Hepatocyte (in vitro differentiated cells): ENCODE measurements at regions not wholly inside any gene's neighbourhood (a gene's known extent, or its start where the extent isn't known, plus 50 kb on each side); places are given as distances from the start of the nearest gene placed in this dataset.

Experiments
- DNase-seq: peaks from one replicate; pipeline ENCODE4 v3.0.0-alpha.2; 2016; ENCODE audit warnings: low spot score
- H2AFZ ChIP-seq: fragments of 200-600 bp; sonication (generic); 2 replicates; pipeline ENCODE4 v1.6.0; 2016; ENCODE audit warnings: antibody characterized with exemption, mild to moderate bottlenecking
- H3K27ac ChIP-seq: fragments of 200-600 bp; sonication (generic); 2 replicates; pipeline ENCODE4 v1.5.1; 2016; ENCODE audit warnings: mild to moderate bottlenecking
- H3K27me3 ChIP-seq: fragments of 200-600 bp; sonication (generic); 2 replicates; pipeline ENCODE4 v1.6.1; 2016
- H3K36me3 ChIP-seq: fragments of 200-600 bp; sonication (generic); replicated peaks from 2 replicates; pipeline ENCODE4 v1.5.1; 2016; ENCODE audit warnings: low read depth; ENCODE audit not compliant: insufficient read depth
- H3K4me1 ChIP-seq: fragments of 200-600 bp; sonication (generic); 2 replicates; pipeline ENCODE4 v1.5.1; 2016; ENCODE audit warnings: mild to moderate bottlenecking, moderate library complexity; ENCODE audit not compliant: insufficient read depth
- H3K4me2 ChIP-seq: fragments of 200-600 bp; sonication (generic); 2 replicates; pipeline ENCODE4 v1.6.0; 2016
- H3K4me3 ChIP-seq: fragments of 200-600 bp; sonication (generic); 2 replicates; pipeline ENCODE4 v1.5.1; 2016; ENCODE audit warnings: mild to moderate bottlenecking
- H3K79me2 ChIP-seq: fragments of 200-600 bp; sonication (generic); 2 replicates; pipeline ENCODE4 v1.6.0; 2017; ENCODE audit warnings: mild to moderate bottlenecking
- H3K9me2 ChIP-seq: fragments of 200-600 bp; sonication (generic); replicated peaks from 2 replicates; pipeline ENCODE4 v1.6.0; 2017; ENCODE audit warnings: mild to moderate bottlenecking; ENCODE audit not compliant: insufficient read depth
- H3K9me3 ChIP-seq: fragments of 200-600 bp; sonication (generic); 2 replicates; pipeline ENCODE4 v1.5.1; 2016; ENCODE audit warnings: low read depth, mild to moderate bottlenecking
- H4K20me1 ChIP-seq: fragments of 200-600 bp; sonication (generic); 2 replicates; pipeline ENCODE4 v1.6.0; 2016; ENCODE audit warnings: mild to moderate bottlenecking; ENCODE audit not compliant: insufficient read depth, poor library complexity, severe bottlenecking
- EZH2 ChIP-seq: fragments of 200-600 bp; sonication (generic); IDR thresholded peaks from 2 replicates; pipeline ENCODE4 v1.6.1; 2016; ENCODE audit warnings: antibody characterized with exemption, mild to moderate bottlenecking, borderline replicate concordance
- EZH2phosphoT487 ChIP-seq: fragments of 200-600 bp; sonication (generic); IDR thresholded peaks from one replicate; pipeline ENCODE4 v1.6.1; 2018; ENCODE audit warnings: antibody characterized with exemption, mild to moderate bottlenecking, low read depth, moderate library complexity; ENCODE audit not compliant: unreplicated experiment, severe bottlenecking
- WGBS: methylation state at CpG from one replicate; pipeline ENCODE4 v1.1.6; 2016; ENCODE audit warnings: low lambda C conversion rate; ENCODE audit errors: missing lambda C conversion rate; 5-methylcytosine and 5-hydroxymethylcytosine counted together
- TF ChIP-seq, protein P1 (sequence below): fragments of 200-600 bp; sonication (generic); IDR thresholded peaks from 2 replicates; pipeline ENCODE4 v1.5.1; 2016; ENCODE audit warnings: antibody characterized with exemption, mild to moderate bottlenecking; ENCODE audit not compliant: poor library complexity

- peak; percentile 87 for DNase-seq
- Histone ChIP-seq H3K27ac (no peak overlapping the region), H3K27me3 (no peaks in the 10 kb centered on the region), H3K4me2 (no peak overlapping the region), H3K9me2 (no peaks in the 10 kb centered on the region), H3K4me3 (no peak overlapping the region), H3K4me1 (no peaks in the 10 kb centered on the region), H3K36me3 (no peaks in the 10 kb centered on the region), H3K79me2 (no peaks in the 10 kb centered on the region), H2AFZ (no peak overlapping the region), H3K9me3 (no peaks in the 10 kb centered on the region), H4K20me1 (no peaks in the 10 kb centered on the region)
- TF ChIP-seq, protein P1, sequence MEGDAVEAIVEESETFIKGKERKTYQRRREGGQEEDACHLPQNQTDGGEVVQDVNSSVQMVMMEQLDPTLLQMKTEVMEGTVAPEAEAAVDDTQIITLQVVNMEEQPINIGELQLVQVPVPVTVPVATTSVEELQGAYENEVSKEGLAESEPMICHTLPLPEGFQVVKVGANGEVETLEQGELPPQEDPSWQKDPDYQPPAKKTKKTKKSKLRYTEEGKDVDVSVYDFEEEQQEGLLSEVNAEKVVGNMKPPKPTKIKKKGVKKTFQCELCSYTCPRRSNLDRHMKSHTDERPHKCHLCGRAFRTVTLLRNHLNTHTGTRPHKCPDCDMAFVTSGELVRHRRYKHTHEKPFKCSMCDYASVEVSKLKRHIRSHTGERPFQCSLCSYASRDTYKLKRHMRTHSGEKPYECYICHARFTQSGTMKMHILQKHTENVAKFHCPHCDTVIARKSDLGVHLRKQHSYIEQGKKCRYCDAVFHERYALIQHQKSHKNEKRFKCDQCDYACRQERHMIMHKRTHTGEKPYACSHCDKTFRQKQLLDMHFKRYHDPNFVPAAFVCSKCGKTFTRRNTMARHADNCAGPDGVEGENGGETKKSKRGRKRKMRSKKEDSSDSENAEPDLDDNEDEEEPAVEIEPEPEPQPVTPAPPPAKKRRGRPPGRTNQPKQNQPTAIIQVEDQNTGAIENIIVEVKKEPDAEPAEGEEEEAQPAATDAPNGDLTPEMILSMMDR: peak; percentile 82
- TF ChIP-seq EZH2phosphoT487: no peak
- 28% methylated on average over 9 of the region's 9 CpGs for WGBS
These were observed 101.0 kb upstream of the GZMB start for GRCh38 chr14:24734917-24735500.

GRCh38 chr14:24726480-24726879 lies 92.5 kb upstream of the GZMB start:
- no peak for DNase-seq
- no peaks in the 10 kb centered on the region for H3K79me2 ChIP-seq
- no peak overlapping the region for H3K4me2 ChIP-seq
- TF ChIP-seq EZH2phosphoT487: no peak
- no peak for TF ChIP-seq EZH2
- TF ChIP-seq, protein P1: no peak
- H3K27me3 ChIP-seq: no peaks in the 10 kb centered on the region
- no peaks in the 10 kb centered on the region for H3K9me2 ChIP-seq
- no peak overlapping the region for H3K27ac ChIP-seq
- H3K36me3 ChIP-seq: no peaks in the 10 kb centered on the region
- H4K20me1 ChIP-seq: no peaks in the 10 kb centered on the region
- 80% methylated on average over 7 of the region's 7 CpGs for whole genome bisulfite sequencing
- H3K4me3 ChIP-seq: no peak overlapping the region
- H3K4me1 ChIP-seq: no peaks in the 10 kb centered on the region
- H3K9me3 ChIP-seq: no peaks in the 10 kb centered on the region
- H2AFZ ChIP-seq: no peak overlapping the region

- H3K79me2 ChIP-seq: no peaks in the 10 kb centered on the region
- H3K27me3 ChIP-seq: no peaks in the 10 kb centered on the region
- no peaks in the 10 kb centered on the region for H3K36me3 ChIP-seq
- no peak for DNase-seq
- no peaks in the 10 kb centered on the region for H4K20me1 ChIP-seq
- H3K9me3 ChIP-seq: no peaks in the 10 kb centered on the region
- H3K4me2 ChIP-seq: no peak overlapping the region
- TF ChIP-seq, protein P1: no peak
- TF ChIP-seq EZH2 (no peak), EZH2phosphoT487 (no peak)
- H3K27ac ChIP-seq: no peak overlapping the region
- no peak overlapping the region for H3K4me3 ChIP-seq
- no peaks in the 10 kb centered on the region for H3K4me1 ChIP-seq
- no peak overlapping the region for H2AFZ ChIP-seq
- WGBS: 71% methylated on average over 3 of the region's 3 CpGs
- H3K9me2 ChIP-seq: no peaks in the 10 kb centered on the region
These were observed 91.3 kb upstream of the GZMB start for GRCh38 chr14:24725311-24725710.

GRCh38 chr14:24721775-24722174 lies 87.8 kb upstream of the GZMB start:
- TF ChIP-seq EZH2 (no peak), EZH2phosphoT487 (no peak)
- TF ChIP-seq, protein P1: no peak
- Histone ChIP-seq H4K20me1 (no peaks in the 10 kb centered on the region), H3K79me2 (no peaks in the 10 kb centered on the region), H3K36me3 (no peaks in the 10 kb centered on the region), H2AFZ (no peak overlapping the region), H3K27me3 (no peaks in the 10 kb centered on the region), H3K4me1 (no peaks in the 10 kb centered on the region), H3K4me3 (no peak overlapping the region), H3K4me2 (no peak overlapping the region), H3K27ac (no peak overlapping the region), H3K9me2 (no peaks in the 10 kb centered on the region), H3K9me3 (no peaks in the 10 kb centered on the region)
- DNase-seq: no peak
- 29% methylated on average over 3 of the region's 3 CpGs for WGBS
